ENCODE measurements at regions not wholly inside any gene's neighbourhood (a gene's known extent, or its start where the extent isn't known, plus 50 kb on each side); places are given as distances from the start of the nearest gene placed in this dataset.

- no peak overlapping the region for H3K4me2 ChIP-seq (ENCODE audit: low read length)
- no peaks in the 10 kb centered on the region for H4K20me1 ChIP-seq (ENCODE audit: control insufficient read depth, insufficient read depth, low read depth, low read length)
- no peak overlapping the region for H3K27ac ChIP-seq (ENCODE audit: low read depth, low read length)
- no peaks in the 10 kb centered on the region for H3K9me3 ChIP-seq (ENCODE audit: control insufficient read depth, insufficient read depth, low read length)
- H3K9me2 ChIP-seq (replicated peaks; ENCODE audit: control insufficient read depth, low read length): no peaks in the 10 kb centered on the region
- H3K4me1 ChIP-seq (ENCODE audit: control insufficient read depth, low read length): no peaks in the 10 kb centered on the region
- H3K4me3 ChIP-seq (ENCODE audit: low read length): no peak overlapping the region
- TF ChIP-seq EZH2phosphoT487 (IDR thresholded peaks at IDR 0.05; ENCODE audit: borderline replicate concordance, low read length) (no peak), CTCF (IDR thresholded peaks at IDR 0.05; ENCODE audit: low read depth, low read length, poor library complexity, severe bottlenecking) (no peak)
- no peaks in the 10 kb centered on the region for H3K79me2 ChIP-seq (ENCODE audit: control insufficient read depth, low read length)
- no peaks in the 10 kb centered on the region for H3K27me3 ChIP-seq (ENCODE audit: control insufficient read depth, low read length)
- no peaks in the 10 kb centered on the region for H3K36me3 ChIP-seq (ENCODE audit: control insufficient read depth, low read length)
- H3F3A ChIP-seq (ENCODE audit: control insufficient read depth, insufficient read depth): no peaks in the 10 kb centered on the region
These were observed 297.0 kb upstream of the DSEL start for GRCh38 chr18:67813380-67814028.

- no peaks in the 10 kb centered on the region for H3K9me2 ChIP-seq (replicated peaks; ENCODE audit: control insufficient read depth, low read length)
- no peaks in the 10 kb centered on the region for H4K20me1 ChIP-seq (ENCODE audit: control insufficient read depth, insufficient read depth, low read depth, low read length)
- TF ChIP-seq CTCF (IDR thresholded peaks at IDR 0.05; ENCODE audit: low read depth, low read length, poor library complexity, severe bottlenecking) (no peak), EZH2phosphoT487 (IDR thresholded peaks at IDR 0.05; ENCODE audit: borderline replicate concordance, low read length) (no peak)
- no peaks in the 10 kb centered on the region for H3K27me3 ChIP-seq (ENCODE audit: control insufficient read depth, low read length)
- H3K36me3 ChIP-seq (ENCODE audit: control insufficient read depth, low read length): no peaks in the 10 kb centered on the region
- no peaks in the 10 kb centered on the region for H3K79me2 ChIP-seq (ENCODE audit: control insufficient read depth, low read length)
- H3K4me2 ChIP-seq (ENCODE audit: low read length): no peak overlapping the region
- H3K4me3 ChIP-seq (ENCODE audit: low read length): no peak overlapping the region
- H3K9me3 ChIP-seq (ENCODE audit: control insufficient read depth, insufficient read depth, low read length): peaks cover 4% of the 10 kb centered on the region; the same call in 1 of the 2 replicates
- H3F3A ChIP-seq (ENCODE audit: control insufficient read depth, insufficient read depth): no peaks in the 10 kb centered on the region
- no peak overlapping the region for H3K27ac ChIP-seq (ENCODE audit: low read depth, low read length)
- H3K4me1 ChIP-seq (ENCODE audit: control insufficient read depth, low read length): no peaks in the 10 kb centered on the region
These were observed 288.7 kb upstream of the DSEL start for GRCh38 chr18:67805261-67805660.

GRCh38 chr18:67794521-67794920 lies 278.0 kb upstream of the DSEL start:
- H4K20me1 ChIP-seq (ENCODE audit: control insufficient read depth, insufficient read depth, low read depth, low read length): no peaks in the 10 kb centered on the region
- TF ChIP-seq EZH2phosphoT487 (IDR thresholded peaks at IDR 0.05; ENCODE audit: borderline replicate concordance, low read length) (no peak), CTCF (IDR thresholded peaks at IDR 0.05; ENCODE audit: low read depth, low read length, poor library complexity, severe bottlenecking) (no peak)
- no peaks in the 10 kb centered on the region for H3K36me3 ChIP-seq (ENCODE audit: control insufficient read depth, low read length)
- no peaks in the 10 kb centered on the region for H3F3A ChIP-seq (ENCODE audit: control insufficient read depth, insufficient read depth)
- no peak overlapping the region for H3K4me3 ChIP-seq (ENCODE audit: low read length)
- peaks cover 2% of the 10 kb centered on the region; the same call in 1 of the 2 replicates for H3K9me3 ChIP-seq (ENCODE audit: control insufficient read depth, insufficient read depth, low read length)
- no peaks in the 10 kb centered on the region for H3K79me2 ChIP-seq (ENCODE audit: control insufficient read depth, low read length)
- H3K4me2 ChIP-seq (ENCODE audit: low read length): no peak overlapping the region
- H3K27me3 ChIP-seq (ENCODE audit: control insufficient read depth, low read length): no peaks in the 10 kb centered on the region
- H3K4me1 ChIP-seq (ENCODE audit: control insufficient read depth, low read length): no peaks in the 10 kb centered on the region
- H3K27ac ChIP-seq (ENCODE audit: low read depth, low read length): no peak overlapping the region
- H3K9me2 ChIP-seq (replicated peaks; ENCODE audit: control insufficient read depth, low read length): no peaks in the 10 kb centered on the region
